Jurkat, Clone E6-1 (cell line): ENCODE measurements at regions not wholly inside any gene's neighbourhood (a gene's known extent, or its start where the extent isn't known, plus 50 kb on each side); places are given as distances from the start of the nearest gene placed in this dataset.
"Not testable (repeated sequence)": the region's sequence is repeated elsewhere in the genome, so short reads cannot be mapped to it uniquely, and the experiment has no call there.

Source experiments
- DNase-seq: peaks from one replicate; pipeline ENCODE4 v3.0.0-alpha.2; 2011; ENCODE audit warnings: low read depth, low spot score
- H3K4me3 ChIP-seq: 2 replicates; pipeline ENCODE4 v1.5.1; 2011; ENCODE audit warnings: mild to moderate bottlenecking, low read length, control low read depth, moderate library complexity

DNA sequence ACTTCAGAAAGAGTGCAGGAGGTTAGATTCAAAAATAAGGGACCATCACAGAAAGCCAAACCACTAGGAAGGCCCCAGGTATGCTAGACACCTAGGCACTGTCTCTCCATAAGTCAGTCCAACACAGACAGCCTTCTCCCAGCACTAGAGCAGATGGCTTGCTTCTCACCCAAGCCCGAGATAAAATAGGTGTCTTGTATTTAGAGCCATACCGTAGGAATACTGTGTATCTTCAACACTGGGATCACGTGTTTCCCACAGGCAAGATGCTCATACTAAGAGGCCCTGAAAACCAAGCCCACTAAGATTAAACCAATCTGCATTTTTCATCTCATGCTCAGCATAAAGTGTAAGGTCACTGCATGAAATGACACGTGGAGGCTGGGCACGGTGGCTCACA lies 223.3 kb upstream of the KAZN start:
- no peak for DNase-seq

DNA sequence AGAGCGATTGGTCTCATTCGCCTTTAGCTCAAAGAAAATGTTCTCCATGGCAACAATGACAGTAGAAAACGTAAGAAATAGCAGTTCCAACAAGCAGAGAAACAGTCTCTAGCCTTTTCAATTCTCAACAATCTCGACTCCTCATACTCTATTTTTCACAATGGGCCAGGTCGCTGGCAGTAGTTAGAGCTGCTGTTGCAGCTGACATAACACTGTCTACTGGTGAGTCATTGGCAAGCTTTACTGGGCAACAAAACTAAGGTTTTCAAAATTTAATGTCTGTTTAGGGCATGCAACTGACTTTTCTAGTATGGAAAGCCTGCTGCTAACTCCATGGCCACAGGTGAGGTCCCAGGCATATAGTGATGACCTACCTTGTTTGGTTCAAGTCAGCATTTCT lies 221.1 kb upstream of the KAZN start:
- no peak overlapping the region for H3K4me3 ChIP-seq
- DNase-seq: no peak

More for the DNA sequence above, 223.3 kb upstream of the KAZN start:
- H3K4me3 ChIP-seq: no peak overlapping the region

DNA sequence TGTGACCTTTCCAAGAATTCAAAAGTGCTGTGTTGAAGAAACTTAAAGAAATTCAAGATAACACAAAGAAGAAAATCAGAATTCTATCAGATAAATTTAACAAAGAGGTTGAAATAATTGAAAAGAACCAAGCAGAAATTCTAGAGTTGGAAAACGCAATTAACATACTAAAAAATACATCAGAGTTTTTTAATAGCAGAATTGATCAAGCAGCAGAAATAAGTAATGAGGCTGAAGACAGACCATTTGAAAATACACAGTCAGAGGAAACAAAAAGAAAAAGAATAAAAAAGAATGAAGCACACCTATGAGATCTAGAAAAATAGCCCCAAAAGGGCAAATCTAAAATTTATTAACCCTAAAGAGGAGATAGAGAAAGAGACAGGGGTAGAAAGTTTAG lies 218.1 kb upstream of the KAZN start:
- H3K4me3 ChIP-seq: no peak overlapping the region
- no peak for DNase-seq

DNA sequence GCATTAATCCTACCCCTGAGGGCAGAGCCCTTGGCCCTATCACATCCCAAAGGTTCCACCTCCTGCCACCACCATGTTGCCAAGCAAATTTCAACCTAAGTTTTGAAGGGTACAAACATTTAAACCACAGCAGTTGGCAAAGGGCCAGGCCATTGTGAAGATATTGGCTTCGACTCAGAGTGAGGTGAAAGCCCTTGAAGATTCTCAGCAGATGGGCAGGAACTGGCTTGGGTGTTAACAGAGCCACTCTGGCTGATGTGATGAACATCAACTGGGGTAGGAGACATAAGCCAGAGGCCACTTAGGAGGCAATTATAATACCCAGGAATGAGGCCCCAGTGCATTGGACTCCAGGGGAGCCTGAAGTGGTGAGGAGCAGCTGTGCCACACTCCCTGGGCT lies 207.7 kb upstream of the KAZN start:
- DNase-seq: peak; percentile 96
- H3K4me3 ChIP-seq: no peak overlapping the region

DNA sequence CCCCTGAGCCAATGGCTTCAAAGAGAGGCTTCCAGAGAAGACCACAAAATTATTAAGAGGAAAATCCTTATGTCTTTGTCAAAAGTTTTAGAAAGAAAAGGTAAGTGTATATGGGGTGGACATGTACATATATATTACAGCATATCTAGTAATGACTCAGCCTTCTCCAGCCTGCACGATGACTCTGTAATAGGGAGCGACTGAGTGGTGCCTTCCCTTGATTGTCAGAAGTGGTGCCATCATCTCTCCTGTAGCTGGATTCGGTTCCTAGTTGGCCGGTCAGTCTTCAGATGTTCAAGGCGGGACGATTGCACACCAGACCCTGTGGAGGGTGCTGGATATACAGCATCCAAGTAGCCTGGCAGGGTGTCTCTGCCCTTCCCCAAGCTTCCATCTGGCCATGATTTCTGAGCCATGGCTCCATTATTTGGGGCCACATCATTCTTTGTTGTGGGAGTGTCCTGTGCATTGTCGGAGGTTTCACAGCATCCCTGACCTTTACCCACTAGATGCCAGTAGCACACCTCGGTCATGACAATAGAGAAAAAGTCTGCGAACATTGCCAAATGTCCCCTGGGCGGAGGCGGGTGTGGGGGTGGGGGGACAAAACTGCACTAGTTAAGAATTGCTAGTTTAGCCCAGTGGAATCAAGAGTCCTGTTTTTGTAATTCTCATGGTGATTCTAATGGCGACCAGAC lies 206.2 kb upstream of the KAZN start:
- no peak overlapping the region for H3K4me3 ChIP-seq
- DNase-seq: no peak

DNA sequence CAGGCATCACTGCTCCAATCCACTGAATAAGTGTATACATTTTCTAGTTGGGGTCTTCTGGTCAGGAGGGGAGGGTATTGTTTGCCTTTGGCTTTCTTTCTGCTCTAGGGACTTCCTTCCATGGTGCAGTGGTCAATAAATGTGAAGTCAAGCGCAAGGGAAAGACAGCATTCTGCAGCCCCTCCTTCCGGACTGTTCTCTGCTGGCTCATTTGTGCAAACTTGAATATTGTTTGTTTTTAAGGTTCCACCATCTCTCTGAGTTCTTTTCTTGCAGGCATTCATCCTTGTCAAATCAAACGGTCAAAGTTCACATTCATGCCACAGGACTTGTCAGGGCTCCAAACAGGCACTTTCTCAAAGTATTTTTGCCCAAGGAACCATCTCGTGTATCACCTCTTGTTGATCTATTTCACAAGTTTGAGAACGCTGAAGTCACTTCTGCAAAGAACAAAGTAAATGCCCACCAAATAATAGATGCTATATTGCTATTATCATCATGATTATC lies 205.6 kb upstream of the KAZN start:
- no peak for DNase-seq
- H3K4me3 ChIP-seq: no peak overlapping the region

DNA sequence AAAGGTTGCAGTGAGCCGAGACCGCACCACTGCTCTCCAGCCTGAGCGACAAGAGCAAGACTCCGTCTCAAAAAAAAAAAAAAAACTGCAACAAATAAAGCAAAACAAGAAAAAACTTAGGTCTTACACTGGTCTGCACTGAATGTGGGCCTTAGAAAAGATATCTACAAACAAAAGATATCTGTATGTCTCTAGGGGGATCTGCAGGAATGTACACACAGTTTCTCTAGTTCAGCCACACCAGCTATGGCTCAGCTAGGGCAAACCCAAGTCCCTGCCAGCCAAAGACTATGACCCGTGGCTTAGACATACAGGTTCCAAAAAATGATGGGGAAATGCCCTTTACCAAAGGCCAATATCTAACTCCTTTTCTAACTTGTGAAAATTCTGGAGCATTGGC lies 202.4 kb upstream of the KAZN start:
- H3K4me3 ChIP-seq: no peak overlapping the region
- no peak for DNase-seq

DNA sequence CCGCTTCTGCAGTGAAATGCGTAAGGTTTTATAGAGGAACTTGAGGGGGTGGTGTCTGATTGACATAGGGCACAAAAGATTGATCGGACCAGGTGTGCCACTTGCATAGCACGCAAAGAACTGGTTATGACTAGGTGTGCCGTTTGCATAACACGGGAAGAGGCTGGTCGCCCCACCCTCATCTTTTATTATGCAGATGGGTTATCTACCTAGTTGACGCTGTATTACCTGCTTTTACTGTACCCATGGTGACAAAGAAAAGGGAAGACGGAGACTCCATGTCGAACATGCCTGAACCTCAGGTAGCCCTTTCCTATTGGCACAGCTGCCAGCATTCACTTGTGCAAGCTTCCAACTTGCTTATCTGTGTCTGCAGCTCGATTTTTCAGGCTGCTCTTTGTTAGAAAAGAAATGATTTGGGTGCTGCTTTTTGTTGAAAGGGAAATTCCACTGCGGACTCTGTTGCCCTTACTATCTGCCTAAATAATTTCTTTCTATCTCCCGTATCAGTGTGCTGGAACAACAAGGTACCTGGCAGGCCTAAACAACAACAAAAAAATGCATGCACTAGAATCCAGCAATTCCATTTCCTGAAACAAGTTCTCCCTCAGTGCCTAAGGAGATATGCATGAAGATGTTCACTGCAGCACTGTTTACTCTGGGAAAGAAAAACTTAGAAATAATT lies 194.4 kb upstream of the KAZN start:
- DNase-seq: no peak
- H3K4me3 ChIP-seq: no peak overlapping the region

DNA sequence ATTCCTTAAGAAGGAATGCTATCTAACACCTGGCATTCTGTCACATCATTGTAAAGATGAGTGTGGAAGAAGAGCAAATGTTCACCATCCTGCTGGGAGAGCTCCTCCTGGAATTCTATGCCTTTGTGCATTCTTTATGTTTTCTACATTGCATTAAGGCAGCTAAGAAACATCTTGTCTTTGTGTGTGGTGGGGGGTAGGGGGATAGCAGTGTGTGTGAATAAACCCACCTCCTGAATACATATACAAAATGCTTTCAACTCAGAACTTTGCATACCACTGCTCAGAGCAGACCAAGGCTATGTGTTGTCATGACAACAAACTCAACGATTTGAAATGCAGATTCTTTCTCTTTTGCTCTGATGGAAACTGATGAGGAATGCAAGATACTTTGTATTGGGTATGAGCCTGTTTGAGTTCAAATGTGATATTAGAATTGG lies 193.6 kb upstream of the KAZN start:
- H3K4me3 ChIP-seq: no peak overlapping the region
- peak; percentile 28 for DNase-seq

DNA sequence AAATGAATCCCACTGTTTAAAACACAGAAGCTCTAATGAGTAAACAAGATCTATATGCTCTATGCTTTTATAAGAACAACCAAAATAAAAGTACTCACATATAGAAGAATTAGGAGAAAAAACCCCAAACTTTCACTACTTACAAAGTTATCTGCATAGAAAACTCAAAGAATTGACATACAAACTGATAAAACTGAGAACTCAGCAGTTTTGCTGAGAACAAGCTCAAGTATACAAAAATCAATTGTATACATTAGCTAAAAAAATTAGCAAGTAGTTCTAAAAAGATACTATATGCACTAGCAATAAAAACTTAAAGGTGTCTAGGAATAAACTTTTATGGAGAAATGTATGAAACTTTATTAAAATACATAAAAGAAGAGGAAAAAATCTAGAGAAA lies 186.2 kb upstream of the KAZN start:
- no peak overlapping the region for H3K4me3 ChIP-seq
- DNase-seq: no peak

DNA sequence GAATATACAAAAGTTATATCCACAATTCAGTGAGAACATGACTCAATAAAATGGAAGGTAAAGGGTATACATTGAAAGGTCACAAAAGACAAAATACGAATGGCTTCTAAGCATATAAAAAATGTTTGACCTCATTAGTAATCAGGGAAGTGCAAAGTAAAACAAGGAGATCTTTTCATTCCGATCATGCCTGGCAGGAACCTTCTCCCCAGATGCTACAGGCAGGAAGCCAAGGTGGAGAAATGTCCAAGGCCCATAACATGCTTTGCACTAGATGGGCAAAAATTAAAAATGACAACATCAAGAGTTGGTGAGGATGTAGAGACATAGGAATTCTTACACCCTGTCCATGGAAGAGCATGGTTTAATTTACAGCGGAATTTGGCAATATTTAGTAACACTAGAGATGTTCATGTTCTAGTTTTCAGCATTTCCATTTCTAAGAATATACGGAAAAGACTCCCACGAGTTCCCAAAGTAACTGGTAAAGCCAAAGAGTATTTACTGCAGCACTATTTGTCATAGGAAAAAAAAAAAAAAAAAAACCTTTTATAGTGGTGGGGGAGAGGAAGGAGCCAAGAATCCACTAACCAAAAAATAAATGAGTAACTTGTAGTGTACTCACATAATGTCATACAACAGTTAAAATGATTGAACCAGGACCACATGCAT lies 184.5 kb upstream of the KAZN start:
- DNase-seq: no peak
- no peak overlapping the region for H3K4me3 ChIP-seq

DNA sequence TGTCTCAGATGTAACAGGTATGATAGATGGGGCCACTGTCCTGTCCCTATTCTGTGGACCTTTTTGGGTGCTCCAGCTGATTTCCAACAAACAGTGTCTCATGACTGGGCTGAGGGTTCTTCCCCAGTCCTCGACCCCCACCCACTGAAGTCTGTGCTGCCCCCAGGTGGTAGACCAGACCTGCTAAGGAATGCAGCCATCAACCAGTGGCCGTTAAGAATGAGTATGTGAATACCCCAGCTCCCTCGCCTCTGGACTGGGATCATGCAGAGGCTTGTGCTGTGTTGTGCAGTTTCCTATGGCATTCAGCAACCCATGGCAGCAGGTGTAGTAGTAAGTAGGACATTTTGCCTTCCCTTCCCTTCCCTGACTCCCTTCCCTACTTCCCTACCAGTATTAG lies 183.1 kb upstream of the KAZN start:
- H3K4me3 ChIP-seq: no peak overlapping the region
- peak; percentile 43 for DNase-seq

DNA sequence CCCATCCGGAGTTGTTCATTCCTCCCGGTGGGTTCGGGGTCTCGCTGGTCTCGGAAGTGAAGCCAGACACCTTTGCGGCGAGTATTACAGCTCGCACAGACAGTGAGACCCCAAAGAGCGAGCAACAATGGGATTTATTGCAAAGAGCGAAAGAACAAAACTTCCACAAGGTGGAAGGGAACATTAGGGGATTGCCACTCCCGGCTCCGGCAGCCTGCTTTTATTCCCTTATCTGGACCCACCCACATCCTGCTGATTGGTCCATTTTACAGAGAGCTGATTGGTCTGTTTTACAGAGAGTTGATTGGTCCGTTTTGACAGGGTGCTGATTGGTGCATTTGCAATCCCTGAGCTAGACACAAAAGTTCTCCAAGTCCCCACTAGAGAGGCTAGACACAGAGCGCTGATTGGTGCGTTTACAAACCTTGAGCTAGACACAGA lies 178.7 kb upstream of the KAZN start:
- H3K4me3 ChIP-seq: not testable (repeated sequence)

DNA sequence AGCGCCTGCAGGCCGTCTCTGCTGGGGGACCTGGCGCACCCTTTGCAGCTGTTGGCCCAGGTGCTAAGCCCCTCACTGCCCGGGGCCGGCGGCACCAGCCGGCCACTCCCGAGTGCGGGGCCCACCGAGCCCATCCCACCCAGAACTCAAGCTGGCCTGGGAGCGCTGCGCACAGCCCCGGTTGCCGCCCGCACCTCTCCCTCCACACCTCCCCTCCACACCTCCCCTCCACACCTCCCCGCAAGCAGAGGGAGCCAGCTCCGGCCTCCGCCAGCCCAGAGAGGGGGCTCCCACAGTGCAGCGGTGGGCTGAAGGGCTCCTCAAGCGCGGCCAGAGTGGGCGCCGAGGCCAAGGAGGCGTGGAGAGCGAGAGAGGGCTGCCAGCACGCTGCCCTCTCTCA lies 177.8 kb upstream of the KAZN start:
- H3K4me3 ChIP-seq: no peak overlapping the region
- no peak for DNase-seq

More for the DNA sequence above, 178.7 kb upstream of the KAZN start:
- not testable (repeated sequence) for DNase-seq

DNA sequence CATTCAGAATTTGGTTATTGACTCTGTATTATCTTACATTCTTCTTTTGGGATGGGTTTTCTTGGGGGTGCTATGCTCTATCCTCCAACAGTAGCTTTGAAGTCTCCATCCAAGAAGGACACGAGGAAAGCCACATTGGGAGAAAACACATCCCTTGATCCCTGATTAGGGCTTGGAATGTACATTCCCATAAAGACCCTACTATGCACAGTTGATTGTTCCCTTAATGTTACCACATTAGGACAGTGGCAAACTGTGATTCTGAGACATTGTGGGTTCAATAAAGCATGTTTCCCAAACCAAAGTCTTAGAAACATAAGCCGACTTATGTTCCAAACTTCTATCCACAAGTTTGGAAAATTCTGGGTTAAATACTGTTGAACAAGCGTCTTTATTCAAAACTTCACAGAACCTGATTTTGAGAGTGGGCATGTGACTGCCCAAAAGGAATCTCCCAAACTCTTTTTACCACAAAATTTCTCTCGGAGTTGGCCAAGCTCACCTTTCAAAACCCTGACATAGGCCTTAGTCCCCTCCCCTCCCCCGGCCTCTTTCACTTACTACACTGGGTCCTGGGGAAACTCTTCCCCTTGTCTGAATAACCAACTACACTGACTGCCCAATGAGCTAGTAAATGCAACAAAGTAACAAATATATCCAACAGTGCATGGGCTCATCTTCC lies 177.0 kb upstream of the KAZN start:
- no peak overlapping the region for H3K4me3 ChIP-seq
- DNase-seq: no peak

DNA sequence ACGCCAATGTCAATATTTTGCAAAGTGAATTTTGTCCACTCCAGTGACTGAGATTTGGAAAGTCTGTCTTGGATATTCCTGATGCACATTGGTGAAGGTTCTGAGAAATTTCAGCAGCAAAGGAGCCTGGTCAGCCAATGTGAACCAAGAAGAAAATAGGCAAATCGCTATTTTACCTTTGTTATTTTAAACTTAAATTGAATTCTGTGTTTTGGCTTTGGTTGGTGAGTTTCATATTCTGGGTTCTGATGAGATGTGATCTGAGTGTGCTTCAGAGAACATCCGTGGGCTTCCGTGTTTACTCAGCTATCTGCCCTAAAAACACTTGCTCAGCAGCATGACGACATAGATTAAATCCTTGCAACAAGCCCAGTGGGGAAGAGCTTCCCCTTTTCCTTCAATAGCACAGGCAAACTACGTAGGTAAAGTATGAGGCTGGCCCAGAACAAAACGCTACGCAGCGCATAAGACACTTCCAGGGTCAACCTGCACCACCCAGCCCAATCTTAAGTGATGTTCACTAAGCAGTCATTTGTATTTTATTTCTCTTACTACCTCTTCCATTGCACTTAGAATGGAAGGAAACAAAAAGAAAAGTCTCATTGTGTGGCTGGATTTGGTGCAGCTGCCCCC lies 176.4 kb upstream of the KAZN start:
- no peak for DNase-seq
- H3K4me3 ChIP-seq: no peak overlapping the region

DNA sequence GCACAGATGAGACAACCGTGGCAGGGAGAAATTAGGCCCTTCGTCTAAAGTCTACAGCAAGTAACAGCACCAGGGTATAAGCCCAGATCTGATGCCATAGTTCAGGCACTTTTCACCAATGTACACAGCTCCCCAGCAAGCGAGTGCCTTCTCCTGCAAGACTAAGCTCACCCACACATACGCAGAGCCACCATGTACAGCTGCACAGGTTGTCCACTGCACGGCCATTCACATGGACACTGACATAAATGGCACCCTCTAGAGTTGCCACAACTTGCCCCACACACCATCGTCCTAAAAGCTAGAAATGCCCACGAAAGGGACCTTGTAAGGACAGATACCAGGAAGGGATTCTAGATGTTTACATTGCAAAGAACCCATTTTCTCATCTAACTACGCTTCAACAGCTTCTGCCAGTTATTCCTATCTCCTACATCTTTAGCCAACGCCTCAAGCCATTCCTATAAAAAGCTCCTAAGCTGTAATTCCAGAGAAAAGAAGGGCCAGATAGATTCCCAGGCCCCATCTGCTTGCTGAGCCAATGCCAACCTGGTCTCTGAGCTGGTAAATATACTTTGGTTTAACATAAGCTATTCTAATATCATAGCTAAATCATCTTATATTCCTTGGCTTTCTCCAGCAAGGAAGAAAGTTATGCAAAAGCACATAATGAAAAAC lies 174.0 kb upstream of the KAZN start:
- H3K4me3 ChIP-seq: no peak overlapping the region
- no peak for DNase-seq

DNA sequence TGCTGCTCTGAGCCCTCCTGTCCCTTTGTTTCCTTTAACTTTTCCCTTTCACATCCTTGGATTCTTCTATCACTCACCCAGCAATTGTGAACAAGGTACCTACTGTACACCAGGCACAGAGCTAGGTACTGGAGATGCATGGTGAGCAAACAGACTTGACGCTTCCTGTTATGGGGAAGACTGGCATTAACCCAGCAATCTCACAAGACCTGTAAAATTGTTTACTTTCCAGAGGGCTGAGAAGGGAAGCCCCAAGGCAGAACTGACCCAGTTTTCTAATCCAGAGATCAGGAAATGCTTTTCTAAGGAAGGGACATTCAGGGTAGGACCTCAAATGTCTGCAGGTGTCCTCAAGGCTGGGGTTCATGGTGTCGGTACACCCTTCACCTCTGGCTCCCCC lies 171.6 kb upstream of the KAZN start:
- H3K4me3 ChIP-seq: no peak overlapping the region
- DNase-seq: no peak

DNA sequence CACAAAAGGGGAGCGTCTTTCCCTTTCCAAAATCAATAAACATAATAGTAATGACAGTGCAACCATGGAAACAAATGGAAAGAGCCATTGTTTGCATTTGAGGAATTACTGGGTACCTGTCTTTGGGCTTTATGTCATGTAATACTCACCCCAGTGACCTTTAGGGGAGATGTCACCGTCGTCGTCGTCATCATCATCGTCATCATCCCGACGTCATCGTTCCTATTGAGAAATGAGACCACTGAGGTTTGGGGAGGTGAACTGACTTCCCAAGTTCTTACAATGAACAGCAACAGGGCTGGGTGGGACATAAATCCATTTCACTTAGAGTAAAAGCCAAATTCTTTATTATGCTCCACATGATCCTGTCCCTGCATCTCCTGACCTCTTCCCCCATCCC lies 168.9 kb upstream of the KAZN start:
- DNase-seq: no peak
- no peak overlapping the region for H3K4me3 ChIP-seq
